T-helper 17 cell (primary cell): ENCODE measurements at regions not wholly inside any gene's neighbourhood (a gene's known extent, or its start where the extent isn't known, plus 50 kb on each side); places are given as distances from the start of the nearest gene placed in this dataset.

Experiments
- ATAC-seq: fragments of 150-1000 bp; cut with Tn5 transposase; 2 replicates; pipeline ENCODE4 v1.10.0; 2021; ENCODE audit warnings: mild to moderate bottlenecking, moderate library complexity
- DNase-seq, 3 donors: peaks; one replicate each; pipeline versions ENCODE4 v3.0.0 to v3.0.0-alpha.2; 2020 to 2021
- H3K9me3 ChIP-seq: one replicate; pipeline ENCODE4 v1.7.0; 2013; ENCODE audit warnings: low read length, mild to moderate bottlenecking; ENCODE audit not compliant: control insufficient read depth, poor library complexity, severe bottlenecking
- H3K27ac Mint-ChIP-seq: one replicate; pipeline ENCODE4 v1.8.0; 2022; ENCODE audit warnings: mild to moderate bottlenecking, moderate library complexity, mixed read lengths
- H3K27me3 Mint-ChIP-seq: one replicate; pipeline ENCODE4 v1.8.0; 2022; ENCODE audit warnings: mixed read lengths
- H3K36me3 Mint-ChIP-seq: one replicate; pipeline ENCODE4 v1.8.0; 2022; ENCODE audit warnings: low read depth, mixed read lengths
- H3K4me1 Mint-ChIP-seq: one replicate; pipeline ENCODE4 v1.8.0; 2022; ENCODE audit warnings: mild to moderate bottlenecking, mixed read lengths
- H3K4me3 Mint-ChIP-seq: one replicate; pipeline ENCODE4 v1.8.0; 2022; ENCODE audit warnings: mild to moderate bottlenecking, moderate library complexity, mixed read lengths

DNA sequence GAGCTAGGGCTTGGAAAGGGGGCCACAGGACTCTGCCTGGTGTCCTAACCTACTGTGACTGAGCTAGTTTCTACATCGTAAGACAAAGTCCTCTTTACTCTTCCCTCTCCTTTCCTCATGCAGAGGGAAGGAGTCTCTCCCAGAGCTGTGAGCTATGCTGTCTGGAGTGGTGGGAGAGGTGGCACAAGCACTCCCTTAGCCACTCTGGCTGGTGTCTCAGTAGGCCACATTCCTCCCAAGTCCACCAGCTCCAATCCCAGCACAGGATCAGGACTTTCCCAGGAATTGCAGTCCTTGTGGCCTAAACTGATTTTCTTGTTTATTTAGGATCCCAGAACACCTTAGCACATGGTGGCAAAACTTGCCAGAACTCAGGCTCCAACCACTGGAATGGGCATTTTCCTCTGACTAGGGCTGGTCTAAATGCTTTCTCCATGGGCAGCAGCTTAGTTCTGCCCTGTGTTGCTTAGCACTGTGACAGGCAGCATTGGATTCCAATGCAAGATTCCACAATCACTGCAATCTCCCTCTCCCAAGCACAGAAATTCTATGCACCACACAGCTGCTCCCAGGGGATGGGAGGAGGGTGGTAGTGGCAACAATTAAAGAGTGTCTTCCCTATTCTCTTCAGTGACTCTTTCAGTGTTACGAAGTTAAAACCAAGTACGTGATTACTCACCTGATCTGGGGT, 733.3 kb downstream of the HACE1 start:
- no peaks in the 10 kb centered on the region for H3K9me3 ChIP-seq
- DNase-seq = no peak
- Mint-ChIP-seq H3K4me1 (no peaks in the 10 kb centered on the region), H3K4me3 (no peak overlapping the region), H3K27ac (no peak overlapping the region), H3K27me3 (no peaks in the 10 kb centered on the region), H3K36me3 (no peaks in the 10 kb centered on the region)
- no peak for ATAC-seq

DNA sequence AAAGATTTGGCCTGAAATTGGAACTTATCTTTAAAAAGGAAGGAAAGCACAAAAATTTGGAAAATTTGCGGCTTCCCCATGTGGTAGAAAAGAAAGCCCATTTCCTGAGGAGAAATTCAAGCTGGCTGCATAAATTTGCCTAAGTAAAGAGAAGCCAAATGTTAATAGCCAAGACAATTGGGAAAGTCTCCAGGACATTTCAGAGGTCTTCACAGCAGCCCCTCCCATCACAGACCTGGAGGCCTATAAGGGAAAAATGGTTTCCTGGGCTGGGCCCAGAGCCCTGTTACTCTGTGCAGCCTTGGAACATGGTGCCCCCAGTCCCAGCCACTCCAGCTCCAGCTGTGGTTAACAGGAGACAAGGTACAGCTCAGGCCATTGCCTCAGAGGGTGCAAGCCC, 736.5 kb downstream of the HACE1 start:
- H3K4me3 Mint-ChIP-seq = no peak overlapping the region
- no peaks in the 10 kb centered on the region for H3K9me3 ChIP-seq
- H3K27me3 Mint-ChIP-seq = no peaks in the 10 kb centered on the region
- no peak overlapping the region for H3K27ac Mint-ChIP-seq
- DNase-seq (no peak), ATAC-seq (no peak)
- no peaks in the 10 kb centered on the region for H3K36me3 Mint-ChIP-seq
- H3K4me1 Mint-ChIP-seq = no peaks in the 10 kb centered on the region

DNA sequence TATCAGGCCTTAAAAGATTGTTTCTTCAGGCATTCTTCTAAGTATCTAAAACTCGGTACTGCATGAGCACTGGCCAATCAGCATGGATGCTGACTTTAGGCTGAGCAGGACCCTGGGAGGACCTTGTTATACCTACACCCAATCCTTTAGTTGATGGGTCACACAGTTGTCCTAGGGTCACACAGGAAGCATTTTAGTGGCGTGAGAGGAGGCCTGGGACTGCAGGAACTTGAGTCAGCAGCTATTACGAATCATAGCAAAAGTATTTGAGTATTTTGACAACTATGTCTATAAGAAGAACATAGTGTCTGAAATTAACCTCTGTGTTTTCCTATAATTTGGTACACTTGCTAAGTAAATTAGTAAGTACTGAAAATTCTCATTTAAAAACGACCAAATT, 741.4 kb downstream of the HACE1 start:
- H3K27ac Mint-ChIP-seq = no peak overlapping the region
- no peaks in the 10 kb centered on the region for H3K9me3 ChIP-seq
- DNase-seq (no peak), ATAC-seq (no peak)
- H3K4me3 Mint-ChIP-seq = no peak overlapping the region
- no peaks in the 10 kb centered on the region for H3K36me3 Mint-ChIP-seq
- no peaks in the 10 kb centered on the region for H3K27me3 Mint-ChIP-seq
- H3K4me1 Mint-ChIP-seq = no peaks in the 10 kb centered on the region

DNA sequence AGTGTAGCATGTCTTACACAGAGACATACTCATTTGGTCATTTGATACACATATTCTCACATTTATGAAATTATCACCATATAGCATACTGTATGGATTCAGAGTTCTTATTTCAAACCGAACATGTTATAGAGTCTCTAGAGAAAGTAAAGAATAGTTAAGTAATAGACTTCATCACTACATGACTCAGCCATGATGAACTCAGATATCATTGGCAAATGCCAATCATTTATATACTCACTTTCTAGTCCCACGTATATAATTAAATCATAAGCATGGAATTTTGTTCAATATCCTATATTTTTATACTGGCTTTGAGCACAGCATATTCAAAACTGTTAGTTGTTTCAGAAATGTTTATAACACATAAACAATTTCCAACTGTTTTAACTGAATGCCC, 749.9 kb downstream of the HACE1 start:
- H3K4me3 Mint-ChIP-seq = no peak overlapping the region
- DNase-seq = no peak
- no peak overlapping the region for H3K27ac Mint-ChIP-seq
- no peaks in the 10 kb centered on the region for H3K9me3 ChIP-seq
- H3K36me3 Mint-ChIP-seq = no peaks in the 10 kb centered on the region
- no peaks in the 10 kb centered on the region for H3K4me1 Mint-ChIP-seq
- no peak for ATAC-seq
- H3K27me3 Mint-ChIP-seq = no peaks in the 10 kb centered on the region

DNA sequence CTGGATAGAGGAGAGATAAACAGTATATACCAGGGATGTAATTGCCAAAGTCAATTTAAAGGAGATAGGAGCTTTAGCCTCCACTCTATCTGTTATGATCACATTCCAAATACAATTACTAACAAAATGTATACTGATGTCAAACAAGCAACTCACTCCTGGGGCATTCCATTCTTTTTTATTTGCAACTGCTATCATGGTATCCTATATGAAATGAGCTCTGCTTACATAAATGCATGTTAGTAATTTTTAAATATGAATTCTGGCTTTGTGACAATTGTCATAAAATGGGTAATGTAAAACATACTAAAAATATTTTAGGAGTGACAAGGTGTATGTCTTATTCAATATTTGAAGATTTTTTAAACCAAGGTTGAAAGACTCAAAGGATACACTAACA, 751.1 kb downstream of the HACE1 start:
- Mint-ChIP-seq H3K4me3 (no peak overlapping the region), H3K27me3 (no peaks in the 10 kb centered on the region), H3K4me1 (no peaks in the 10 kb centered on the region), H3K36me3 (no peaks in the 10 kb centered on the region), H3K27ac (no peak overlapping the region)
- no peak for ATAC-seq
- DNase-seq = no peak
- no peaks in the 10 kb centered on the region for H3K9me3 ChIP-seq

DNA sequence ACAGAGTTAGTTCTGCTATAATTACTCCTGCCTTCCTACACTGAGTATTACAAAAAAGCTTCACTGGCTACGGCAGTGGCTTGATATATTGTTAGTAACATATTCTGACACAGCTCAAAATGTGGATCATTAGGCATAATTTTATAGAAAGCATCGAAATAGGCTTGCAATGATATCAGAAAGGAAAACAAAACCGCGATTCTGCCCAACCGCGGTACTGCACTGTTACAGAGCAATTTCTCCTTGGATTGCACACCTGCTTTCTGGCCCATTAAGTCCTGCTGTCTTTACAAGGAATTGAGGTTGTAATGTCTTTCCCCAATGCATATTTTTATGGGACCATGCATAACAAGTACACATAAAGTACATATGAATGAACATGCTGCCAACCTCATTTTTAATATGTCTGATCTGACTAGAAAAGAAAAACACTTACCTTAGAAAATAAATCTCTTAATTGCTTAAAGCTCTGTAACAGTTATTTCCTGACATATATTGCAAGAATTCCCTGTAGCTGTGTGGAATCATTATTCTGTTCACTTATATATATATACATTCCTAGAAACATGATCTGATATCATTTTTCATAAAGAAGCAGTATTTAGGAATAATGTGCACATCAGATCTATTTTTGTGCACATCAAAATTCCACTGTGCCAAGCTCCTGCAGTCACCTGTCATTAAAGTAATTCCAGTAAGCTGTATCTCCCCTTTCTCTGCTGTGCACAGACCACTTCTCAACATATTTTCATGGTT, 763.9 kb downstream of the HACE1 start:
- Mint-ChIP-seq H3K36me3 (no peaks in the 10 kb centered on the region), H3K27ac (no peak overlapping the region), H3K4me1 (no peaks in the 10 kb centered on the region), H3K27me3 (no peaks in the 10 kb centered on the region), H3K4me3 (no peak overlapping the region)
- H3K9me3 ChIP-seq = no peaks in the 10 kb centered on the region
- no peak for DNase-seq
- ATAC-seq = no peak

DNA sequence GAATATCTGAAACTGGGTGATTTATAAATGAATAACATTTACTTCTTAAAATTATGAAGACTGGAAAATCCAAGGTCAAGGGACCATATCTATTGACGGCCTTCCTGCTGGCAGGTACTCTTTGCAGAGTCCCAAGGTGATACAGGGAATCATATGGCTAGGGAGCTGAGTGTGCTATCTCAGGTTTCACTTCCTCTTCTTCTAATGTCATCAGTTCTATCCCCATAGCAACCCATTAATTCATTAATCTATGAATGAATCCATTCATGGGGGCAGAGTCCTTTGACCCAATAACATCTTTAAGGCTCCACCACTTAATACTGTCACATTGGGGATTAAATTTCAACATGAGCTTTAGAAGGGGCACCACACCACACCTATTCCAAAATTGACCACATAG, 772.0 kb downstream of the HACE1 start:
- ATAC-seq = no peak
- no peaks in the 10 kb centered on the region for H3K4me1 Mint-ChIP-seq
- H3K9me3 ChIP-seq = no peaks in the 10 kb centered on the region
- no peak overlapping the region for H3K27ac Mint-ChIP-seq
- DNase-seq = no peak
- H3K36me3 Mint-ChIP-seq = no peaks in the 10 kb centered on the region
- no peaks in the 10 kb centered on the region for H3K27me3 Mint-ChIP-seq
- no peak overlapping the region for H3K4me3 Mint-ChIP-seq

DNA sequence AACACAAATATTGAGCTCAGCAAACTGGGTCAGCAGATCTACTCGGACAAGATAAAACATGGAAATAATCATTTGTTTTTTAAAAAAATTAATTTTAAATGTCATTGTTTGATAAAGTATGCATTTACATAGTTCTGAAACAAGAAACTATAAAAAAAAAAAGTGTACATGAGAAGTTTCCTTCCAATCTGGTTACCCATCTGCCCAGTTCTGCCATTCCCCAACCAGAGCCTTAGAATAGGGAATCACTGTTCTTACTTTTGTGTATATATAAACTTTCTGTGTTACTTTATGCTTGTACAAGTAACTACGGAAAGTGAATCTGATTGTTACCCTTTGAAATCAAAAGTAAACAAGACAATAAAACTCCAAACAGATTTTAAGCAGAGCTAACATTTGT, 791.4 kb downstream of the HACE1 start:
- H3K4me3 Mint-ChIP-seq = no peak overlapping the region
- ATAC-seq (no peak), DNase-seq (no peak)
- H3K9me3 ChIP-seq = no peaks in the 10 kb centered on the region
- H3K27me3 Mint-ChIP-seq = no peaks in the 10 kb centered on the region
- H3K36me3 Mint-ChIP-seq = no peaks in the 10 kb centered on the region
- no peak overlapping the region for H3K27ac Mint-ChIP-seq
- no peaks in the 10 kb centered on the region for H3K4me1 Mint-ChIP-seq

DNA sequence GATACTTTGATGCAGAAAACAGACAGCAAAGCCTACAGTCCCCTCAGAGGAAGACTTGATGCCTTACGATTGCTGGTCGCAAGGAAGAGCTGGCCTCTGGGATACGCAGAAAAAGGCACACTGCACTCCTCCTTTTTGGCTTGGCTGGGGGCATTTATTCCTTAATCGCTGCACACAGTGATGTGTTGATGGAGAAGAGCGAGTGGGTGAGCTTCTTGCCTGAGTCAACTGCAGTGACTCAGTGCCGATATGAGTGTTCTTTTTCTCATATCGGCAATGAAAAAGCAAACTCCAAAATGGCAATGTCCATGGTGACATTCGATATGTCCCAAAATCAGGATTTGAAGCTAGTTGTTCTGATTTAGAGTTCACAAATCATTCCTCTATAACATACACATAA, 794.8 kb downstream of the HACE1 start:
- Mint-ChIP-seq H3K27ac (no peak overlapping the region), H3K36me3 (no peaks in the 10 kb centered on the region), H3K4me1 (no peaks in the 10 kb centered on the region), H3K4me3 (no peak overlapping the region), H3K27me3 (no peaks in the 10 kb centered on the region)
- no peak for ATAC-seq
- no peak for DNase-seq
- no peaks in the 10 kb centered on the region for H3K9me3 ChIP-seq

DNA sequence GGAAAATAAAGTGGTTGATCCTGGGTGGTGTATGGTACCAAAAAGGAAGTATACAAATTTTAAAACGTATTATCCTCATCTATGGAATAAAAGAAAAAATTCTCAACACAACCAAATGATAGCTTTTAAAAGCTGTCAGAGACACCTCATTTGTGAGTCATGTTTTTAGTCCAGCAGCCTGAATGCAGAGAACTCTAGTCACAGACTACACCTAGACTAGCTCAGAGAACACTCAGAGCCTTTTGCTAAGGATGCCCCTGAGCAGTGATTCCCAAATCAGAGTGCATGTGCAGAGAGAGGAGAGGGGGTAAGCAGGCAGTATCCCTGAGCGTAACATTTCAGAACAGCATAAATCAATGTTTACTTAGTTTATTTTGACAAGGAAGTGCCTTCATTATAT, 809.3 kb downstream of the HACE1 start:
- H3K4me1 Mint-ChIP-seq = no peaks in the 10 kb centered on the region
- H3K36me3 Mint-ChIP-seq = no peaks in the 10 kb centered on the region
- DNase-seq (no peak), ATAC-seq (no peak)
- no peaks in the 10 kb centered on the region for H3K27me3 Mint-ChIP-seq
- no peak overlapping the region for H3K4me3 Mint-ChIP-seq
- no peak overlapping the region for H3K27ac Mint-ChIP-seq
- H3K9me3 ChIP-seq = no peaks in the 10 kb centered on the region

DNA sequence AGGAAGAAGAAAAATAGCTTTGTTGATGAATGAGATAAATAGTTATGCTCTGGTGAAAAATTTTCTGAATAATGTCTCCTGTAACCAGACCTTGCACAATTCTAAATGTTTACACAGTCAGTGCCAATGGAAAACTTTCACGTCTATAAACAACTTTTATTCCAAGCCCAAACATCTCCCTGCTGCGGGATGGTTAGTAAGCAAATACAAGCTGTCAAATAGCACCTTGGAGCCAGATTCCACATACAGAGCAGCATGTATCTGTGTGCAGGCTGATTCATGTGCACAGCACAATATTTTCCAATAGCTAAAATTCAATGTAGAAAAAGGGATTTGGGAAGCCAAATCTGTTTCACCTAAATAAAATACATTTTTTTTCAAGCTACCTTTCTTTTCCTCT, 813.3 kb downstream of the HACE1 start:
- H3K27me3 Mint-ChIP-seq = no peaks in the 10 kb centered on the region
- H3K9me3 ChIP-seq = no peaks in the 10 kb centered on the region
- DNase-seq (no peak), ATAC-seq (no peak)
- H3K4me1 Mint-ChIP-seq = no peaks in the 10 kb centered on the region
- no peak overlapping the region for H3K4me3 Mint-ChIP-seq
- H3K36me3 Mint-ChIP-seq = no peaks in the 10 kb centered on the region
- H3K27ac Mint-ChIP-seq = no peak overlapping the region

DNA sequence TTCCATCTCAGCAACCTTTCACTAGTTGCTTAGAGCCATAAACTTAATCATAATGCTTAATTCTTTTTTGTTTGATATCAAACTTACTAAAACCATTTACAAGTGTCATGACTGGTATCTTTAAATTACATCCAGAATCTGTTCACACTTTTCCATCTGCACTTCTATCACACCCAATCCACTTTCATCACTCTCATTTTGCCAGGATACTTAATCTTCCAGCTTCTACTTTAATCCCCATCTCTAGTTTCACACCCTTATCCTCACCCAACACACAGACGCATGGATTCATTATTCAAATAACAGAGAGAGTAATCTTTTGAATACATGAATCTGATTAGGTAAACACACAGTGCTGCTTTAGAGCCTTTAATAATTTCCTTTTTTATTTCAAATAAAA, 828.4 kb downstream of the HACE1 start:
- DNase-seq (no peak), ATAC-seq (no peak)
- Mint-ChIP-seq H3K4me1 (no peaks in the 10 kb centered on the region), H3K36me3 (no peaks in the 10 kb centered on the region), H3K27ac (no peak overlapping the region), H3K27me3 (no peaks in the 10 kb centered on the region), H3K4me3 (no peak overlapping the region)
- no peaks in the 10 kb centered on the region for H3K9me3 ChIP-seq

DNA sequence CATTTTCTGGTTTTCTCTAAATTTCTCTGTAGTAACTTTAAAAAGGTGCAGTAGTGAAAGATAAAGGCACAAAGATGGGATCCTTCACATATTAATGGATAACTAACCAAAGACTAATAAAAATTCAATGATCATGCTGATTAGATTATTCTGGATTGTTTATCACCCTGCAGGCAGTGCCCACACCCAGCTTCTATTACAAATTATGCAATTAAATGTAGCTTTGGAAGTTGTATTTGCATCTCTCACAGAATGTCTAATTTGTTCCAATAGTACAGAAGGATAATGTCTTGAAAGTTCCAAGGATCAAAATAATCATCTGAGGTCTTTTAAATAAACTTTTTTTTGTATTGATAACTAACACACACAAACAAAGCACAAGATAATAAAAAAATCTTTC, 837.6 kb downstream of the HACE1 start:
- ATAC-seq (no peak), DNase-seq (no peak)
- Mint-ChIP-seq H3K27me3 (no peaks in the 10 kb centered on the region), H3K4me3 (no peak overlapping the region), H3K27ac (no peak overlapping the region), H3K4me1 (no peaks in the 10 kb centered on the region), H3K36me3 (no peaks in the 10 kb centered on the region)
- no peaks in the 10 kb centered on the region for H3K9me3 ChIP-seq

DNA sequence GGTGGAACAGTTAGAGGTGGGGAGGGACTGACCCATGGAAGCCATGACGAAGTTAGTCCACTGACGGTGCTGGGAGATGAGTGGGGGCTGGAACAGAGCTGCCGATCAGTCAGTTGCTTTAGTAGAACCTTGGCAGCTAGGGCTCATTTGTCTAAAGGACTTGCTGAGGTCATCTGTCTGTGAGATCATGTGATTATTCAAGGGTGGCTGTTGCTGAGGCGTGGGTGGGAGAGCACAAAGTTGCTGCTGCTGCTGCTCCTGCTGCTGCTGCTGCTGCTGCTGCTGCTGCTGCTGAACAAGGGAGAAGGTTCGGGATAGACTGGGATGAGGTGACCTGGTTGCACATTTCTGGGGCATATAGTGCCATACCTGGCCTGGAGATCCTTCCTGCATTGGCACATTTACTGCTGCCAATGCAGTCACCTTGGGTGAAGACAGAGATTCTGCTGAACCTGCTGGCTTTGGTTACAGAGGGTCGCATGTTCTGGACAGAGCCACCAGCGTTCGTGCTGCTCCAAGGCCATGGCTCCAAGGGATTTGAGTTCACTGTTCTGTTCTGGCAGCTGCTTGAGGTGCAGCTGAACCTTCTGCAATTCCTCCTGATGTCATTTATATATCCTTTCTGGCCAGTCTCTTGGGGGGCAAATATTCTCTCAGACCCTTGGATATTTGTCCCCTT, 840.5 kb downstream of the HACE1 start:
- ATAC-seq (no peak), DNase-seq (no peak)
- Mint-ChIP-seq H3K27ac (no peak overlapping the region), H3K4me1 (no peaks in the 10 kb centered on the region), H3K27me3 (no peaks in the 10 kb centered on the region), H3K36me3 (no peaks in the 10 kb centered on the region), H3K4me3 (peak overlapping the region; percentile 8)
- H3K9me3 ChIP-seq = no peaks in the 10 kb centered on the region
